ENCODE measurements at regions not wholly inside any gene's neighbourhood (a gene's known extent, or its start where the extent isn't known, plus 50 kb on each side); places are given as distances from the start of the nearest gene placed in this dataset.

GRCh38 chr3:164375538-164375937 lies 702.8 kb downstream of the SI start:
- H4K20me1 ChIP-seq (ENCODE audit: insufficient read depth, low read length), result no peaks in the 10 kb centered on the region
- no peaks in the 10 kb centered on the region for H3K36me3 ChIP-seq (ENCODE audit: insufficient read depth, low read length)
- H3K4me2 ChIP-seq (ENCODE audit: low read length), result no peak overlapping the region
- no peak overlapping the region for H2AFZ ChIP-seq (ENCODE audit: low read length)
- H3K27me3 ChIP-seq (ENCODE audit: insufficient read depth, low read length), result no peaks in the 10 kb centered on the region
- no peaks in the 10 kb centered on the region for H3F3A ChIP-seq (ENCODE audit: insufficient read depth, low read length)
- TF ChIP-seq EZH2 (IDR thresholded peaks at IDR 0.05; ENCODE audit: borderline replicate concordance, low read length) (no peak), CTCF (IDR thresholded peaks at IDR 0.05; ENCODE audit: low read length) (no peak)
- H3K4me3 ChIP-seq (ENCODE audit: low read depth, low read length, poor library complexity, severe bottlenecking), result no peak overlapping the region
- H3K9me3 ChIP-seq (ENCODE audit: low read length), result no peaks in the 10 kb centered on the region
- H3K27ac ChIP-seq (ENCODE audit: low read depth, low read length, poor library complexity, severe bottlenecking), result no peak overlapping the region
- no peak overlapping the region for H3K9ac ChIP-seq (ENCODE audit: low read length)
- H3K79me2 ChIP-seq (ENCODE audit: insufficient read depth, low read length), result no peaks in the 10 kb centered on the region
- H3K9me2 ChIP-seq (ENCODE audit: low read depth, low read length), result no peaks in the 10 kb centered on the region
- no peaks in the 10 kb centered on the region for H3K4me1 ChIP-seq (ENCODE audit: insufficient read depth, low read length, severe bottlenecking)

- Histone ChIP-seq H2AFZ (ENCODE audit: low read length) (no peak overlapping the region), H3K27ac (ENCODE audit: low read depth, low read length, poor library complexity, severe bottlenecking) (no peak overlapping the region), H3K9ac (ENCODE audit: low read length) (no peak overlapping the region), H3K4me1 (ENCODE audit: insufficient read depth, low read length, severe bottlenecking) (no peaks in the 10 kb centered on the region), H3F3A (ENCODE audit: insufficient read depth, low read length) (no peaks in the 10 kb centered on the region), H3K9me3 (ENCODE audit: low read length) (no peaks in the 10 kb centered on the region), H3K9me2 (ENCODE audit: low read depth, low read length) (no peaks in the 10 kb centered on the region), H3K36me3 (ENCODE audit: insufficient read depth, low read length) (no peaks in the 10 kb centered on the region), H3K4me2 (ENCODE audit: low read length) (no peak overlapping the region), H3K79me2 (ENCODE audit: insufficient read depth, low read length) (no peaks in the 10 kb centered on the region), H3K4me3 (ENCODE audit: low read depth, low read length, poor library complexity, severe bottlenecking) (no peak overlapping the region), H3K27me3 (ENCODE audit: insufficient read depth, low read length) (no peaks in the 10 kb centered on the region), H4K20me1 (ENCODE audit: insufficient read depth, low read length) (no peaks in the 10 kb centered on the region)
- TF ChIP-seq EZH2 (IDR thresholded peaks at IDR 0.05; ENCODE audit: borderline replicate concordance, low read length), result no peak
- TF ChIP-seq CTCF (IDR thresholded peaks at IDR 0.05; ENCODE audit: low read length), result no peak
These were observed 706.6 kb downstream of the SI start for GRCh38 chr3:164371681-164372080.

DNA sequence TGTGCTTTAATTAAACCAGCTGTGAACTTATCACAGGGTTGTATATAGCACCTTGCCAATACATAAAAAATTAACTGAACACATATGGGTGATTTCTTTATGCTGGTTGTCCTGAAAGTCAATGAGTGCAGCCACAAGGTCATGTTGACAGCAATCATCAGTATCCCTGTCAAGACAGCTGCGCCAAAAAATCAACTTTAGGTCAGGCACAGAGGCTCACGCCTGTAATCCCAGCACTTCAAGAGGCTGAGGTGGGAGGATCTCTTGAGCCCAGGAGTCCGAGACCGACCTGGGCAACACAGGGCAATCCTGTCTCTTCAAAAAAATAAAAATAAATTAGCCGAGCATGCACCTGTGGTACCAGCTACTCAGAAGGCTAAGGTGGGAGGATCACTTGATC lies 707.3 kb downstream of the SI start:
- Histone ChIP-seq H3K9me3 (ENCODE audit: low read length) (no peaks in the 10 kb centered on the region), H3K4me1 (ENCODE audit: insufficient read depth, low read length, severe bottlenecking) (no peaks in the 10 kb centered on the region), H3K36me3 (ENCODE audit: insufficient read depth, low read length) (no peaks in the 10 kb centered on the region), H3K9me2 (ENCODE audit: low read depth, low read length) (no peaks in the 10 kb centered on the region), H3K27me3 (ENCODE audit: insufficient read depth, low read length) (no peaks in the 10 kb centered on the region), H3K79me2 (ENCODE audit: insufficient read depth, low read length) (no peaks in the 10 kb centered on the region), H3K4me2 (ENCODE audit: low read length) (no peak overlapping the region), H3K9ac (ENCODE audit: low read length) (no peak overlapping the region), H3F3A (ENCODE audit: insufficient read depth, low read length) (no peaks in the 10 kb centered on the region), H3K27ac (ENCODE audit: low read depth, low read length, poor library complexity, severe bottlenecking) (no peak overlapping the region), H4K20me1 (ENCODE audit: insufficient read depth, low read length) (no peaks in the 10 kb centered on the region), H3K4me3 (ENCODE audit: low read depth, low read length, poor library complexity, severe bottlenecking) (no peak overlapping the region), H2AFZ (ENCODE audit: low read length) (no peak overlapping the region)
- TF ChIP-seq EZH2 (IDR thresholded peaks at IDR 0.05; ENCODE audit: borderline replicate concordance, low read length) (no peak), CTCF (IDR thresholded peaks at IDR 0.05; ENCODE audit: low read length) (no peak)
